Caco-2 (cell line): ENCODE measurements at regions not wholly inside any gene's neighbourhood (a gene's known extent, or its start where the extent isn't known, plus 50 kb on each side); places are given as distances from the start of the nearest gene placed in this dataset.

Experiments
- BruUV-seq: library from RNA; stranded (reverse); fragments of 400-500 nt; replicated peaks from 2 replicates; lab custom pipeline; 2021; lab: Mats Ljungman, UMichigan
- CTCF ChIA-PET: fragments of 300-600 bp; sonication (Branson Sonifier 250); formaldehyde crosslinking; loops from one replicate; lab custom pipeline; 2022; ENCODE audit warnings: antibody characterized with exemption; lab: Charles Lee
- POLR2A ChIA-PET: fragments of 300-600 bp; sonication (Branson Sonifier 250); formaldehyde crosslinking; loops from one replicate; lab custom pipeline; 2022; ENCODE audit warnings: antibody characterized with exemption; lab: Charles Lee
- DNase-seq, 2 experiments: peaks; one replicate each; pipeline versions ENCODE4 v3.0.0 to v3.0.0-alpha.2; 2020 to 2022
- H3K27me3 ChIP-seq: replicated peaks from 2 replicates; pipeline ENCODE4 v1.6.0; 2011; ENCODE audit warnings: low read length; ENCODE audit not compliant: control insufficient read depth, insufficient read depth
- H3K36me3 ChIP-seq: 2 replicates; pipeline ENCODE4 v1.5.1; 2011; ENCODE audit warnings: low read length; ENCODE audit not compliant: control insufficient read depth, insufficient read depth
- H3K4me1 ChIP-seq: fragments of 250-450 bp; sonication (Bioruptor Pico); 2 replicates; pipeline ENCODE4 v1.5.1; 2020; ENCODE audit warnings: mild to moderate bottlenecking
- H3K4me3 ChIP-seq: 2 replicates; pipeline ENCODE4 v1.5.1; 2011; ENCODE audit warnings: low read depth, mild to moderate bottlenecking, control low read depth, low read length
- H3K9me3 ChIP-seq: fragments of 250-450 bp; sonication (Bioruptor Pico); 2 replicates; pipeline ENCODE4 v1.5.1; 2020; ENCODE audit warnings: mild to moderate bottlenecking, moderate library complexity
- H3K27ac Mint-ChIP-seq: one replicate; pipeline ENCODE4 v1.8.0; 2022; ENCODE audit warnings: mixed read lengths; ENCODE audit not compliant: unreplicated experiment
- H3K27me3 Mint-ChIP-seq: one replicate; pipeline ENCODE4 v1.8.0; 2022; ENCODE audit warnings: mixed read lengths; ENCODE audit not compliant: insufficient read depth, unreplicated experiment
- H3K36me3 Mint-ChIP-seq: one replicate; pipeline ENCODE4 v1.8.0; 2022; ENCODE audit warnings: mild to moderate bottlenecking, mixed read lengths; ENCODE audit not compliant: insufficient read depth, unreplicated experiment
- H3K4me1 Mint-ChIP-seq: one replicate; pipeline ENCODE4 v1.8.0; 2022; ENCODE audit warnings: low read depth, mixed read lengths; ENCODE audit not compliant: unreplicated experiment
- H3K4me3 Mint-ChIP-seq: one replicate; pipeline ENCODE4 v1.8.0; 2022; ENCODE audit warnings: mild to moderate bottlenecking, moderate library complexity, mixed read lengths; ENCODE audit not compliant: unreplicated experiment
- H3K9me3 Mint-ChIP-seq: one replicate; pipeline ENCODE4 v1.8.0; 2022; ENCODE audit warnings: mixed read lengths; ENCODE audit not compliant: unreplicated experiment
- intact Hi-C: fragments of 100-400 bp; cut with micrococcal nuclease; formaldehyde crosslinking; loops from one replicate; pipeline ENCODE4 v1.10.0; 2022; ENCODE audit not compliant: unreplicated experiment
- TF ChIP-seq, protein P1 (sequence below), 2 experiments: fragments of 200-600 bp in 1 of 2; IDR thresholded peaks; 1 replicate in 1 of 2; 2 replicates in 1 of 2; pipeline versions ENCODE4 v1.5.1 to v1.8.0; 2011 to 2022; ENCODE audit warnings: antibody characterized with exemption in 1 of 2, control low read depth in 1 of 2, inconsistent platforms in 1 of 2, low read depth in 1 of 2, low read length in 1 of 2, mild to moderate bottlenecking in 1 of 2, moderate library complexity in 1 of 2; ENCODE audit not compliant: insufficient read depth in 1 of 2, severe bottlenecking in 1 of 2, unreplicated experiment in 1 of 2

DNA sequence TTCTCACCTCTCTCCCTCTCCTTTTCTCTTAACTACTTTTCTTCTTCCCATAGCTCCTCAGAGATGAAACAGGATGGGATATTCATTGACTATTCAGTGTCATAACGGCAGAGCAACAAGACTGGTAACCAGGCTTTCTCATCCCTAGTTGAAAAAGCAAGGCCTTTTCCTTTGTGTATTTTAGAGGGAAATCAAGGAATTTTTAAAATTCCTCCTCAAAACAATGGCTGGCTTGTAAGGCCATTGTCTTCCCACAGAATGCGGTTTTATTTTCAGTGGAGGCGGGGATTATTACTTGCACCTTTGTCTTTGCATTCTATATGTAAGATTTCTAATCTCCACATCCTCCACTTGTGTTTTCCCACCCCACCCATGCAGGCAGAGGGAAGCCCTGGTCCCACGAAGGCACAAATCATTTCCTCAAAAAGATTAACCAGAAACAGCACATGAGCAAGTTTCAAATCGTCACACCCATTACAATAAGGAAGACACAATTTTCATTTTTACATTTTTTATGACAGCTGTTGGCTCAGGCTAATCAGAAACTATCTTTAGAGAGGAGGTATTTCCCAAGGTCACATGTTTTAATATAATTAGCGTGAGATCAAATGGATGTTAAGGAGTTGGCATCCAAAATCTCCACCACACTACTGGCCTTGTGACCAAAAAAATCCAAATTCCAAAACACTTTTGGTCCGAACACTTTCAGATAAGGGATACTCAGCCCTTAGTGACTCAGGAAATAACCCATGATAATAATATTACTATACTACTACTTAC lies 53.0 kb upstream of the KDR start:
- H3K9me3 Mint-ChIP-seq, result no peaks in the 10 kb centered on the region
- DNase-seq, result no peak
- H3K36me3 Mint-ChIP-seq, result no peaks in the 10 kb centered on the region
- no peak overlapping the region for H3K27ac Mint-ChIP-seq
- no TSS peak for BruUV-seq
- H3K9me3 ChIP-seq, result no peaks in the 10 kb centered on the region
- H3K4me1 ChIP-seq, result peaks cover 7% of the 10 kb centered on the region; the same call in 1 of the 2 replicates
- TF ChIP-seq, protein P1, sequence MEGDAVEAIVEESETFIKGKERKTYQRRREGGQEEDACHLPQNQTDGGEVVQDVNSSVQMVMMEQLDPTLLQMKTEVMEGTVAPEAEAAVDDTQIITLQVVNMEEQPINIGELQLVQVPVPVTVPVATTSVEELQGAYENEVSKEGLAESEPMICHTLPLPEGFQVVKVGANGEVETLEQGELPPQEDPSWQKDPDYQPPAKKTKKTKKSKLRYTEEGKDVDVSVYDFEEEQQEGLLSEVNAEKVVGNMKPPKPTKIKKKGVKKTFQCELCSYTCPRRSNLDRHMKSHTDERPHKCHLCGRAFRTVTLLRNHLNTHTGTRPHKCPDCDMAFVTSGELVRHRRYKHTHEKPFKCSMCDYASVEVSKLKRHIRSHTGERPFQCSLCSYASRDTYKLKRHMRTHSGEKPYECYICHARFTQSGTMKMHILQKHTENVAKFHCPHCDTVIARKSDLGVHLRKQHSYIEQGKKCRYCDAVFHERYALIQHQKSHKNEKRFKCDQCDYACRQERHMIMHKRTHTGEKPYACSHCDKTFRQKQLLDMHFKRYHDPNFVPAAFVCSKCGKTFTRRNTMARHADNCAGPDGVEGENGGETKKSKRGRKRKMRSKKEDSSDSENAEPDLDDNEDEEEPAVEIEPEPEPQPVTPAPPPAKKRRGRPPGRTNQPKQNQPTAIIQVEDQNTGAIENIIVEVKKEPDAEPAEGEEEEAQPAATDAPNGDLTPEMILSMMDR (IDR thresholded peaks at IDR 0.05; ENCODE audit: insufficient read depth in 1 of 2, low read depth in 1 of 2, low read length in 1 of 2, severe bottlenecking in 1 of 2, unreplicated experiment in 1 of 2), result no peak
- no peaks in the 10 kb centered on the region for H3K27me3 ChIP-seq
- H3K36me3 ChIP-seq, result no peaks in the 10 kb centered on the region
- POLR2A ChIA-PET, result no interaction called here
- intact Hi-C loops, result no loop called here
- CTCF ChIA-PET, result no interaction called here
- H3K4me3 ChIP-seq, result no peak overlapping the region
- H3K4me1 Mint-ChIP-seq, result no peaks in the 10 kb centered on the region
- no peak overlapping the region for H3K4me3 Mint-ChIP-seq
- no peaks in the 10 kb centered on the region for H3K27me3 Mint-ChIP-seq

DNA sequence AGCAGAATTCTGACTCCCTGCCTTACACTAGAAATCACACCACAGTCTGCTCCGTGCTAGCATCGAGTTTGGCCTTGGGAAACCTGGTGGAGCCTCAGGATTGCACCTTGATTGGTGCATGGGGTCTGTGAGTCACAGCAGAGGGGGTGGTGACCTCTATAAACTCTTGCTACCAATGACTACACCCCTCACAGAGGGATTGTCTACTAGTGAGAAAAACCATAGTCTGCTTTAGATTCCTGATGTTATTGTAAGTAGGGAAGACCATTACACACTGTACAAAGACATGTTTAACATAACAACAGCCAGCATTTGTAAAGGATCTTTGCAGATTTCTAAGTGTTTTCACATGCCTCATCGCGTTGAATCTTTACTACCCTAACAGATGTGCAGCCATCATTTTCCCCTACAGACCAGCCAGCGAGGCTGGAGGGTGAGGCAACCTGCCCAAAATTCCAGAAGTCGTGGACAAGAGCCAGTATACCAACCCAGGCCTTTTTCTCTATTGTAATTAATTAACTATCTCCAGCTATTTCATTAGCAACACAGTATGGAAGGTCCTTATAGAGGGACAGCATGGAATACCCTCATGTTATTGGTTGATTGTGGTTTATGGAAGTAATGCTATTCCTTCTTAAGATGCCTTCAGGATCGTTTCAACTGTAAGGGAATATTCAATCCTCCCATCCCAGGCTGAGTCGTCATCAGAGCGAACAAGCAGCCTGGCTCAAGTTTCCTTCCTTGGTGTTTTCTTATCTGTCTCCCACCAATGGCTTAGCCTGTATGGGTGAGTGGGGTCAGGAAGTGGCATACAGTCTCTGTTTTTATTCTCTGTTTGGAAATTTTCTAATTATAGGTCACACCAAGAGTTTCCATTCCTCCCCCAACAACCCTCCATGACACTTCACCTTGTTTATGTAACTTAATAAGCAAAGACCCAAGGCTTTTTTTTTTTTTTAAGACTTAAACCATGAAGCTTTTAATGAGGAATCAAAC lies 55.9 kb upstream of the KDR start:
- Mint-ChIP-seq H3K27me3 (no peaks in the 10 kb centered on the region), H3K27ac (no peak overlapping the region), H3K4me3 (no peak overlapping the region), H3K4me1 (no peaks in the 10 kb centered on the region), H3K9me3 (no peaks in the 10 kb centered on the region), H3K36me3 (no peaks in the 10 kb centered on the region)
- Histone ChIP-seq H3K4me3 (no peak overlapping the region), H3K27me3 (no peaks in the 10 kb centered on the region), H3K4me1 (no peaks in the 10 kb centered on the region), H3K9me3 (no peaks in the 10 kb centered on the region), H3K36me3 (no peaks in the 10 kb centered on the region)
- TF ChIP-seq, protein P1 (IDR thresholded peaks at IDR 0.05; ENCODE audit: insufficient read depth in 1 of 2, low read depth in 1 of 2, low read length in 1 of 2, severe bottlenecking in 1 of 2, unreplicated experiment in 1 of 2), result no peak
- CTCF ChIA-PET, result interaction anchor here (0.7 kb wide), 1 partner anchor 440 kb away, joined by 3 read pairs; no protein-coding TSS in a partner anchor
- intact Hi-C loops, result loop anchor here (5.0 to 10.0 kb wide), 2 partner anchors 209 to 373 kb away; no protein-coding TSS in a partner anchor
- no peak for DNase-seq
- BruUV-seq, result no TSS peak
- POLR2A ChIA-PET, result no interaction called here
